ENCODE measurements at regions not wholly inside any gene's neighbourhood (a gene's known extent, or its start where the extent isn't known, plus 50 kb on each side); places are given as distances from the start of the nearest gene placed in this dataset.

GRCh38 chr18:65414501-65414900, 336.3 kb upstream of the CDH7 start:
- H3K27me3 ChIP-seq, result no peaks in the 10 kb centered on the region
- H3K36me3 ChIP-seq, result no peaks in the 10 kb centered on the region
- intact Hi-C loops (cut with DNase I), result no loop called here
- no peak overlapping the region for H3K4me3 ChIP-seq
- DNase-seq (ENCODE audit: extremely low spot score in 2 of 2), result no peak
- no peaks in the 10 kb centered on the region for H3K4me1 ChIP-seq
- no peaks in the 10 kb centered on the region for H3K9me3 ChIP-seq
- TF ChIP-seq, protein P1, sequence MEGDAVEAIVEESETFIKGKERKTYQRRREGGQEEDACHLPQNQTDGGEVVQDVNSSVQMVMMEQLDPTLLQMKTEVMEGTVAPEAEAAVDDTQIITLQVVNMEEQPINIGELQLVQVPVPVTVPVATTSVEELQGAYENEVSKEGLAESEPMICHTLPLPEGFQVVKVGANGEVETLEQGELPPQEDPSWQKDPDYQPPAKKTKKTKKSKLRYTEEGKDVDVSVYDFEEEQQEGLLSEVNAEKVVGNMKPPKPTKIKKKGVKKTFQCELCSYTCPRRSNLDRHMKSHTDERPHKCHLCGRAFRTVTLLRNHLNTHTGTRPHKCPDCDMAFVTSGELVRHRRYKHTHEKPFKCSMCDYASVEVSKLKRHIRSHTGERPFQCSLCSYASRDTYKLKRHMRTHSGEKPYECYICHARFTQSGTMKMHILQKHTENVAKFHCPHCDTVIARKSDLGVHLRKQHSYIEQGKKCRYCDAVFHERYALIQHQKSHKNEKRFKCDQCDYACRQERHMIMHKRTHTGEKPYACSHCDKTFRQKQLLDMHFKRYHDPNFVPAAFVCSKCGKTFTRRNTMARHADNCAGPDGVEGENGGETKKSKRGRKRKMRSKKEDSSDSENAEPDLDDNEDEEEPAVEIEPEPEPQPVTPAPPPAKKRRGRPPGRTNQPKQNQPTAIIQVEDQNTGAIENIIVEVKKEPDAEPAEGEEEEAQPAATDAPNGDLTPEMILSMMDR (IDR thresholded peaks at IDR 0.05), result no peak
- TF ChIP-seq POLR2A (IDR thresholded peaks at IDR 0.05) (no peak), POLR2AphosphoS5 (IDR thresholded peaks at IDR 0.05; ENCODE audit: insufficient read depth in 1 of 2, low read depth in 1 of 2) (no peak)
- H3K27ac ChIP-seq, result no peak overlapping the region

GRCh38 chr18:65411061-65411460, 339.8 kb upstream of the CDH7 start:
- Histone ChIP-seq H3K9me3 (no peaks in the 10 kb centered on the region), H3K4me1 (no peaks in the 10 kb centered on the region), H3K27ac (no peak overlapping the region), H3K4me3 (no peak overlapping the region), H3K36me3 (no peaks in the 10 kb centered on the region), H3K27me3 (no peaks in the 10 kb centered on the region)
- DNase-seq (ENCODE audit: extremely low spot score in 2 of 2), result no peak
- intact Hi-C loops (cut with DNase I), result no loop called here
- TF ChIP-seq POLR2AphosphoS5 (IDR thresholded peaks at IDR 0.05; ENCODE audit: insufficient read depth in 1 of 2, low read depth in 1 of 2), result no peak
- no peak for TF ChIP-seq POLR2A (IDR thresholded peaks at IDR 0.05)

- H3K36me3 ChIP-seq, result no peaks in the 10 kb centered on the region
- H3K27ac ChIP-seq, result no peak overlapping the region
- intact Hi-C loops (cut with DNase I), result no loop called here
- no peak overlapping the region for H3K4me3 ChIP-seq
- TF ChIP-seq, protein P1 (IDR thresholded peaks at IDR 0.05), result no peak
- TF ChIP-seq POLR2A (IDR thresholded peaks at IDR 0.05) (no peak), POLR2AphosphoS5 (IDR thresholded peaks at IDR 0.05; ENCODE audit: insufficient read depth in 1 of 2, low read depth in 1 of 2) (no peak)
- no peaks in the 10 kb centered on the region for H3K4me1 ChIP-seq
- no peaks in the 10 kb centered on the region for H3K27me3 ChIP-seq
- DNase-seq (ENCODE audit: extremely low spot score in 2 of 2), result no peak
- no peaks in the 10 kb centered on the region for H3K9me3 ChIP-seq
Observed at GRCh38 chr18:65409261-65409660, 341.6 kb upstream of the CDH7 start.

DNA sequence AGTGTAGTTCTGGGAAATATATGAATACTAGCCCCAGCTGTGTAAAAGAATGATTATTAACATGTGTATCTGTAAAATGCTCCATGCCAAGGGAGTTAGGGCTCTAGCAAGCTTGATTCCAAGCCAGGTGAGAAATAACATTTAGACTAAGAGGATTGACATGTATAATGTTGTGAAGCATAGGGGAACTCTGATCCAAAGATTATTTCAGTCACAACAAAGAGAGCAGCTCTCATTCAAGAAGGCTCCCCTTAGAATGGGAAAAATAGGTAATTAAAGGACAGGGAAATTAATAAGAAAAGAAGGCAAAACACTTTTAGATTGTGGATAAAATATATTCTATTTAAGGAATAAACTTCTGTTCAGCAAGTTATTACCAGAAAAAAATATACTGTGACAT, 347.3 kb upstream of the CDH7 start:
- intact Hi-C loops (cut with DNase I), result no loop called here
- Histone ChIP-seq H3K4me3 (no peak overlapping the region), H3K36me3 (no peaks in the 10 kb centered on the region), H3K9me3 (no peaks in the 10 kb centered on the region), H3K27me3 (no peaks in the 10 kb centered on the region), H3K4me1 (no peaks in the 10 kb centered on the region), H3K27ac (no peak overlapping the region)
- TF ChIP-seq, protein P1 (IDR thresholded peaks at IDR 0.05), result no peak
- TF ChIP-seq POLR2AphosphoS5 (IDR thresholded peaks at IDR 0.05; ENCODE audit: insufficient read depth in 1 of 2, low read depth in 1 of 2) (no peak), POLR2A (IDR thresholded peaks at IDR 0.05) (no peak)
- DNase-seq (ENCODE audit: extremely low spot score in 2 of 2), result no peak

DNA sequence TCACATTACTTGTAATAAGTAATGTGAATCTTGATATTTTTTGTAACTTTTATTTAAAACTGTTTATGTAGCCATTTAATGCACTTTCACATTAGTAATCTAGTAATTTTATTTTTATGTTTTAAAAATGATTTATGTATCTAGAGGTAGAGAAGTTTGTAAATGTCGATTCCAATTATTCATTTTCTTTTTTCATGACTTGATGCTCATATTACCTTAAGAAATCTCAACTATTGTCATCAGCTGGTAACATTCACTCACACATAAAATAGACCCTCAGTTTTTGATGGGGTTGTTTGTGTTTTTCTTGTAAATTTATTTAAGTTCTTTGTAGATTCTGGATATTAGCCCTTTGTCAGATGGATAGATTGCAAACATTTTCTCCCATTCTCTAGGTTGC, 351.7 kb upstream of the CDH7 start:
- H3K4me3 ChIP-seq, result no peak overlapping the region
- H3K27ac ChIP-seq, result no peak overlapping the region
- intact Hi-C loops (cut with DNase I), result no loop called here
- H3K4me1 ChIP-seq, result no peaks in the 10 kb centered on the region
- no peaks in the 10 kb centered on the region for H3K9me3 ChIP-seq
- TF ChIP-seq POLR2AphosphoS5 (IDR thresholded peaks at IDR 0.05; ENCODE audit: insufficient read depth in 1 of 2, low read depth in 1 of 2) (no peak), POLR2A (IDR thresholded peaks at IDR 0.05) (no peak)
- TF ChIP-seq, protein P1 (IDR thresholded peaks at IDR 0.05), result no peak
- no peaks in the 10 kb centered on the region for H3K36me3 ChIP-seq
- DNase-seq (ENCODE audit: extremely low spot score in 2 of 2), result no peak
- no peaks in the 10 kb centered on the region for H3K27me3 ChIP-seq
